ENCODE measurements at regions not wholly inside any gene's neighbourhood (a gene's known extent, or its start where the extent isn't known, plus 50 kb on each side); places are given as distances from the start of the nearest gene placed in this dataset.

GRCh38 chr3:110474397-110474796, 597.2 kb upstream of the NECTIN3 start:
- TF ChIP-seq RAD21 (IDR thresholded peaks at IDR 0.05; ENCODE audit: low read depth) (no peak), TEAD4 (IDR thresholded peaks at IDR 0.05) (no peak), ZBTB7A (IDR thresholded peaks at IDR 0.05; ENCODE audit: low read depth) (no peak), CEBPB (IDR thresholded peaks at IDR 0.05) (no peak), TAF1 (IDR thresholded peaks at IDR 0.05; ENCODE audit: low read depth) (no peak), FOXM1 (IDR thresholded peaks at IDR 0.05; ENCODE audit: borderline replicate concordance, low read depth) (no peak), YY1 (IDR thresholded peaks at IDR 0.05; ENCODE audit: low read depth) (no peak), USF1 (IDR thresholded peaks at IDR 0.05) (no peak), EP300 (IDR thresholded peaks at IDR 0.05; ENCODE audit: borderline replicate concordance) (no peak), REST (IDR thresholded peaks at IDR 0.05; ENCODE audit: low read depth) (no peak), CREB1 (IDR thresholded peaks at IDR 0.05; ENCODE audit: low read depth) (no peak), TCF12 (IDR thresholded peaks at IDR 0.05; ENCODE audit: low read depth) (no peak)

GRCh38 chr3:110478377-110479054, 593.1 kb upstream of the NECTIN3 start:
- TF ChIP-seq EGR1 (IDR thresholded peaks at IDR 0.05) (no peak), MAX (IDR thresholded peaks at IDR 0.05) (no peak), RAD21 (IDR thresholded peaks at IDR 0.05; ENCODE audit: low read depth) (no peak), TCF12 (IDR thresholded peaks at IDR 0.05; ENCODE audit: low read depth) (no peak), TEAD4 (IDR thresholded peaks at IDR 0.05) (no peak), CEBPB (IDR thresholded peaks at IDR 0.05) (no peak), CREB1 (IDR thresholded peaks at IDR 0.05; ENCODE audit: low read depth) (no peak), ZBTB7A (IDR thresholded peaks at IDR 0.05; ENCODE audit: low read depth) (no peak), NFIC (IDR thresholded peaks at IDR 0.05) (no peak), REST (IDR thresholded peaks at IDR 0.05; ENCODE audit: low read depth) (no peak), YY1 (IDR thresholded peaks at IDR 0.05; ENCODE audit: low read depth) (no peak), USF1 (IDR thresholded peaks at IDR 0.05) (no peak), TAF1 (IDR thresholded peaks at IDR 0.05; ENCODE audit: low read depth) (no peak), FOXM1 (IDR thresholded peaks at IDR 0.05; ENCODE audit: borderline replicate concordance, low read depth) (no peak), EP300 (IDR thresholded peaks at IDR 0.05; ENCODE audit: borderline replicate concordance) (no peak)

- TF ChIP-seq NFIC (IDR thresholded peaks at IDR 0.05), result no peak
- no peak for TF ChIP-seq TCF12 (IDR thresholded peaks at IDR 0.05; ENCODE audit: low read depth)
- no peak for TF ChIP-seq CREB1 (IDR thresholded peaks at IDR 0.05; ENCODE audit: low read depth)
- no peak for TF ChIP-seq TAF1 (IDR thresholded peaks at IDR 0.05; ENCODE audit: low read depth)
- TF ChIP-seq RAD21 (IDR thresholded peaks at IDR 0.05; ENCODE audit: low read depth), result no peak
- TF ChIP-seq USF1 (IDR thresholded peaks at IDR 0.05), result no peak
- TF ChIP-seq YY1 (IDR thresholded peaks at IDR 0.05; ENCODE audit: low read depth), result no peak
- TF ChIP-seq CEBPB (IDR thresholded peaks at IDR 0.05), result no peak
- TF ChIP-seq EP300 (IDR thresholded peaks at IDR 0.05; ENCODE audit: borderline replicate concordance), result no peak
Measured at GRCh38 chr3:110479731-110480130, 591.9 kb upstream of the NECTIN3 start.

GRCh38 chr3:110485389-110485788, 586.2 kb upstream of the NECTIN3 start:
- TF ChIP-seq CREB1 (IDR thresholded peaks at IDR 0.05; ENCODE audit: low read depth) (no peak), REST (IDR thresholded peaks at IDR 0.05; ENCODE audit: low read depth) (no peak), EP300 (IDR thresholded peaks at IDR 0.05; ENCODE audit: borderline replicate concordance) (no peak), TAF1 (IDR thresholded peaks at IDR 0.05; ENCODE audit: low read depth) (no peak), ZBTB7A (IDR thresholded peaks at IDR 0.05; ENCODE audit: low read depth) (no peak), CEBPB (IDR thresholded peaks at IDR 0.05) (no peak), NFIC (IDR thresholded peaks at IDR 0.05) (no peak), FOXM1 (IDR thresholded peaks at IDR 0.05; ENCODE audit: borderline replicate concordance, low read depth) (no peak), USF1 (IDR thresholded peaks at IDR 0.05) (no peak), TCF12 (IDR thresholded peaks at IDR 0.05; ENCODE audit: low read depth) (no peak), EGR1 (IDR thresholded peaks at IDR 0.05) (no peak), MAX (IDR thresholded peaks at IDR 0.05) (no peak), YY1 (IDR thresholded peaks at IDR 0.05; ENCODE audit: low read depth) (no peak), TEAD4 (IDR thresholded peaks at IDR 0.05) (no peak), RAD21 (IDR thresholded peaks at IDR 0.05; ENCODE audit: low read depth) (no peak)

Data from Ishikawa (cell line).